LNCaP clone FGC (cell line): ENCODE measurements at regions not wholly inside any gene's neighbourhood (a gene's known extent, or its start where the extent isn't known, plus 50 kb on each side); places are given as distances from the start of the nearest gene placed in this dataset.

Experiments
- DNase-seq: peaks from one replicate; pipeline ENCODE4 v3.0.0-alpha.2; 2011; ENCODE audit warnings: low read depth
- H3K4me3 ChIP-seq: 2 replicates; pipeline ENCODE4 v1.5.1; 2011; ENCODE audit warnings: mild to moderate bottlenecking, low read depth, low read length, control low read depth
- TF ChIP-seq, protein P1 (sequence below): IDR thresholded peaks from 2 replicates; pipeline ENCODE4 v1.5.1; 2012; ENCODE audit warnings: mild to moderate bottlenecking; ENCODE audit not compliant: control insufficient read depth, insufficient read depth; ENCODE audit errors: extremely low read depth

DNA sequence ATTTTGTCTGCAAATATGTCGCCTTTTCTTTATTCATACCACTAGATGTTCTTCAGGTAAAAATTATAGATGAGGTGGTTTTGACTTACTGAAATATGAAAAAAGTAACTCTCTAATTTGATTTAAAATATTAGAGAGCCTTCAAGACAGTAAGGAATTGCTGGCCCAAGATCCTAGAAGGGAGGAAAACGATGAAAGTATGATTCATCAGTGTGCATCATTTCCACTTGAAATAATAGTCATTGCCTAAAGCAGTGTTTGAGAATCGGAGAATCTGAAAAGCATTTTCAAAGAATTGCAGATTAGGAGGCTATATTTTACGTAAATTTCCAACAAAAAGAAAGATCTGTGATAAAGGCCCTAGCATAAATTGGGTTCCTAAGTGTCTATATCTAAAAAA is 1707.9 kb upstream of the PRR20A start:
- DNase-seq, result no peak
- H3K4me3 ChIP-seq, result no peak overlapping the region
- TF ChIP-seq, protein P1, sequence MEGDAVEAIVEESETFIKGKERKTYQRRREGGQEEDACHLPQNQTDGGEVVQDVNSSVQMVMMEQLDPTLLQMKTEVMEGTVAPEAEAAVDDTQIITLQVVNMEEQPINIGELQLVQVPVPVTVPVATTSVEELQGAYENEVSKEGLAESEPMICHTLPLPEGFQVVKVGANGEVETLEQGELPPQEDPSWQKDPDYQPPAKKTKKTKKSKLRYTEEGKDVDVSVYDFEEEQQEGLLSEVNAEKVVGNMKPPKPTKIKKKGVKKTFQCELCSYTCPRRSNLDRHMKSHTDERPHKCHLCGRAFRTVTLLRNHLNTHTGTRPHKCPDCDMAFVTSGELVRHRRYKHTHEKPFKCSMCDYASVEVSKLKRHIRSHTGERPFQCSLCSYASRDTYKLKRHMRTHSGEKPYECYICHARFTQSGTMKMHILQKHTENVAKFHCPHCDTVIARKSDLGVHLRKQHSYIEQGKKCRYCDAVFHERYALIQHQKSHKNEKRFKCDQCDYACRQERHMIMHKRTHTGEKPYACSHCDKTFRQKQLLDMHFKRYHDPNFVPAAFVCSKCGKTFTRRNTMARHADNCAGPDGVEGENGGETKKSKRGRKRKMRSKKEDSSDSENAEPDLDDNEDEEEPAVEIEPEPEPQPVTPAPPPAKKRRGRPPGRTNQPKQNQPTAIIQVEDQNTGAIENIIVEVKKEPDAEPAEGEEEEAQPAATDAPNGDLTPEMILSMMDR, result no peak

DNA sequence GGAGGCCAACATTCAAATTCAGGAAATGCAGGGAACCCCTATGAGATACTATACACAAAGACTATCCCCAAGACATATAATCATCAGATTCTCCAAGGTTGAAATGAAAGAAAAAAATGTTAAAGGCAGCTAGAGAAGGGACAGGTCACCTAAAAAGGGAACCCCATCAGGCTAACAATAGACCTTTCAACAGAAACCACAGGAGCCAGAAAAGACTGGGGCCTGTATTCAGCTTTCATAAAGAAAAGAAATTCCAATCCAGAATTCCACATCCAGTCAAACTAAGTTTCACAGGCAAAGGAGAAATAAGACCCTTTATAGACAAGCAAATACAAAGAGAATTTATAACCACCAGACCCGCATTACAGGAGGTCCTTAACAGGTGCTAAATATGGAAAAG is 1703.6 kb upstream of the PRR20A start:
- H3K4me3 ChIP-seq, result no peak overlapping the region
- no peak for DNase-seq
- TF ChIP-seq, protein P1, result no peak

DNA sequence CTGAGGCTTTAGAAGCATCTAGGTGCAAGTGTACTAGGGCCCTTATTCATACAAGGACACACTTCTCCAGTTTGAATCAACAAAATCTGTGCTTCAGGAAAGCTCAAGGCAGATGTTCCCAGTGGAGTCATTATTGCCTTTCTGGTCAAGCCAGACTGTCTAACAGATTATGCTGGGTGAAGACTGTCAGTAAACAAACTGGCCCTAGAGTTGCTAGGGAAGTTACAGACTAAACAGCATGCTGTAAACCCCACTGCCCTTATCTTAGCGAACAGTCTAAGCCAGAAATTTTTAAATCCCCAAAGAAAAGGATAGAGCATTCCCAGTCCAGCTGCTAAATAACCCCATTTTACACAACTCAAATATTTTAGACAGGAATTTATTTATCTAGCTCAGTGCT is 1701.3 kb upstream of the PRR20A start:
- TF ChIP-seq, protein P1, result no peak
- DNase-seq, result no peak

DNA sequence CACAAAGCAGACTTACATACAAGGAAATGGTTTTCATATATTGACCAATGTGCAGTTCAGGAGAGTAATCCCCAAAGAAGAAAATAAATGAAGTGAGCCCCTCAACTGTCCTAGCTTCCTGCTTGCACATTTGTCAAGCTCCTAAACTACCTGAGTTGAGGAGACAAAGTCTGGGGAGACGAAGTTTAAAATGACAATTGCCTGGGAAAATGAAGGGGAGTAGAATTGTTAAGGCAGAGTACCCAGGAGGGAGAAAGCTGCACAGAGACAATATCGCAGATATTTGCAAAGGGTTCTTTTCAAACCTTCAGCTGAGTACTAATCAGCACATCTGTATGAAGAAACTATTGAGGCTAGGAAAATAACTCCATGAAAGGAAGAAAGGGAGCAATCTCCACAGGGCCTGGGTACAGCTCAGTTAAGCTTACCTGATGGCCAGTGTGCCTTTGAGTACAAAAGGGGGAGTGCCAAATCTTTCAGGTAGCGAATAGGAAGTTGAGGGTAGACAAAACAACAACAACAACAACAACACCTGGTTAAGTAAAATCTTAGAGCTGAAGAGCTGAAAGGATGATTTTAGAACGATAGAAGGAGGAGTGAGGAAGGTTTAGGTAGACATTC is 1700.1 kb upstream of the PRR20A start:
- DNase-seq, result no peak
- H3K4me3 ChIP-seq, result no peak overlapping the region
- TF ChIP-seq, protein P1, result no peak

More for the DNA sequence above, 1701.3 kb upstream of the PRR20A start:
- no peak overlapping the region for H3K4me3 ChIP-seq

DNA sequence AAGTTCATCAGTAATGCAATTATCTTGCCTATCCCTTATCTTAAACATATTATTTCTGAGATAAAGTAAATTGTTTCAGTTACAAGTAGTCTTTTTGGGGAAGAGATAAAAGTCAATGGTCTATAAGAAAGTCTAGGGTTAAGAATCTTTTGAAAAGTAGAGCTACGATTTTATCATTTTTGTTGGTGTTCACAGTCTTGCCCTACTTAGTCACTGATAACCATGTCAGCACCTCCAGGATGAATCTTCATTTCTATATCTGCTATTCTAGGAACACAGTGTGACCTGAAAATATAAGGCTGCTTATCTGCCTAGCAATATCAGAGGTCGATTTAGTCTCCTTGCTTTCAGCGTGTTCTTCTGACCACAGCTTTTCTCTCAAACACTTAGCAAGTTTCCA is 1676.5 kb upstream of the PRR20A start:
- TF ChIP-seq, protein P1, result no peak
- no peak for DNase-seq

DNA sequence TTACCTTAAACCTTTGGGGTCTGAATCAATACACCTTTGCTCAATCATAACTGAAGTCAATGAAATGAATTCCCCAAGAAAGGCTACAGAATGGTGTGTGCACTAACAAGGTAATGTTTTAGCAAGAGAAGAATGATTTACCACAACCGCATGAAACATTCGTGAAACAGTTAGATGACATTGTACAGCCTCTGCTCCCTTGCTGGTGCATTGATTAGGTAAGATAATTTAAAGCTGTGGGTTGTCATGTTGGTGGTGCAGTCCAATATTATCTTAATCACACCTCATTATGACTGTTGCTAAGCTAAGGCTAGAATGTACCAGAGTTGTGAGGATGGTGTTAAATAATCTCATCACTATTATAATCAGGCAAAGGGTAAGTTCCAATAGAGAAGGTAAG is 1673.2 kb upstream of the PRR20A start:
- TF ChIP-seq, protein P1, result no peak
- H3K4me3 ChIP-seq, result no peak overlapping the region
- no peak for DNase-seq

More for the DNA sequence above, 1676.5 kb upstream of the PRR20A start:
- H3K4me3 ChIP-seq, result no peak overlapping the region

DNA sequence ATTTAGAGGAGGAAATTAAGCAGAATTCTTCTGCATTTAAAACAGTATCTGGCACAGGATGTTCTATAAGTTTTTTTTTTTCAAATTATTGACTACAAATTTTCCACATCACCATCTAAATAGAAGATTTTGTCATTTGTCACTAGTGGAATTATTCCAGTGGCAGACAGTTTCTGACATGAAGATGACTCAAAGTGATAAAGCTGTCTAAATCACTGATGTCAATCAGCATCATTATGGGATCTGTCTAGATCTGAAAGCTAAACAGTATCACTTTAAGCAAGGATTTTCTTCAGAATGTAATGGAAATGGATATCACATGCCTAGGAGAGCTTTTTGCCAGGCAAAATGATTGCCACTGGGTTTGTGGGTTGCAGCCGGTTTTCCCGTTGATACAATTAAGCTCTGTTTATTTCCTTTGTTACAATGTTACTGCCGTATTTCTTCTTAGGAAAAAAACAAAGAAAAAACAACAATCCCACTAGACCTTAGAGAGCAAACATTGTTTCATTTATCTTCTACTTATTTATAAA is 1657.0 kb upstream of the PRR20A start:
- no peak for DNase-seq
- no peak overlapping the region for H3K4me3 ChIP-seq
- TF ChIP-seq, protein P1, result no peak
